ENCODE measurements at regions not wholly inside any gene's neighbourhood (a gene's known extent, or its start where the extent isn't known, plus 50 kb on each side); places are given as distances from the start of the nearest gene placed in this dataset.

GRCh38 chr1:4331767-4332163 is 322.6 kb upstream of the AJAP1 start:
- no peak for TF ChIP-seq POLR2A (IDR thresholded peaks at IDR 0.05; ENCODE audit: low read length)
- no peak for TF ChIP-seq GATA1 (IDR thresholded peaks at IDR 0.05; ENCODE audit: low read depth, low read length)

All from erythroblast (primary cell).